ENCODE measurements at regions not wholly inside any gene's neighbourhood (a gene's known extent, or its start where the extent isn't known, plus 50 kb on each side); places are given as distances from the start of the nearest gene placed in this dataset.

DNA sequence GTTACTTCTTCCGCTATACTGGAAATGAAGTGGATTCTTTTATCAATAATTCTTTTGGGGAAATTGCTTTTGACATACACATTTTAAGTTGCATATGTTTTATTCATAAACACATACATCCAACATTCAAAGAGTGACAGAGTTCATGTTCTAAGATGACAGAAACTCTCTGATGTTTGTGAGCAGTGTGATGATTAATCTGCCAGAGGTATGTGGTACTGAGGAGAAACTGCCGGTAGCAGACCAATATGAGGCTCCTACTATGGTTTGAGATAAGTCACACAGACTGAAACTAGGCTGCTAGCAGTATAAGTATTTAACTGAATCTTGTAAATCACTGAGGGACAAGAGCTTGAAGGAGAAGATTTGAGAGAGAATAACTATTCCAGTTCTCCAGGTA, 524.1 kb upstream of the SEMA3D start:
- H3K9me2 ChIP-seq (ENCODE audit: low read depth, low read length) = peaks cover under 1% of the 10 kb centered on the region; the same call in 1 of the 2 replicates
- no peak for TF ChIP-seq EZH2 (IDR thresholded peaks at IDR 0.05; ENCODE audit: borderline replicate concordance, low read length)
- TF ChIP-seq CTCF (IDR thresholded peaks at IDR 0.05; ENCODE audit: low read length) = no peak
- H3K27me3 ChIP-seq (ENCODE audit: insufficient read depth, low read length) = no peaks in the 10 kb centered on the region
- H3K27ac ChIP-seq (ENCODE audit: low read depth, low read length, poor library complexity, severe bottlenecking) = no peak overlapping the region
- H3K36me3 ChIP-seq (ENCODE audit: insufficient read depth, low read length) = no peaks in the 10 kb centered on the region
- H3K9ac ChIP-seq (ENCODE audit: low read length) = no peak overlapping the region
- no peaks in the 10 kb centered on the region for H3K4me1 ChIP-seq (ENCODE audit: insufficient read depth, low read length, severe bottlenecking)
- no peaks in the 10 kb centered on the region for H3K79me2 ChIP-seq (ENCODE audit: insufficient read depth, low read length)
- H3K4me3 ChIP-seq (ENCODE audit: low read depth, low read length, poor library complexity, severe bottlenecking) = no peak overlapping the region
- H2AFZ ChIP-seq (ENCODE audit: low read length) = no peak overlapping the region
- no peaks in the 10 kb centered on the region for H3F3A ChIP-seq (ENCODE audit: insufficient read depth, low read length)
- H3K4me2 ChIP-seq (ENCODE audit: low read length) = no peak overlapping the region
- no peaks in the 10 kb centered on the region for H4K20me1 ChIP-seq (ENCODE audit: insufficient read depth, low read length)
- no peaks in the 10 kb centered on the region for H3K9me3 ChIP-seq (ENCODE audit: low read length)

GRCh38 chr7:85708221-85708620, 521.4 kb upstream of the SEMA3D start:
- H2AFZ ChIP-seq (ENCODE audit: low read length) = no peak overlapping the region

DNA sequence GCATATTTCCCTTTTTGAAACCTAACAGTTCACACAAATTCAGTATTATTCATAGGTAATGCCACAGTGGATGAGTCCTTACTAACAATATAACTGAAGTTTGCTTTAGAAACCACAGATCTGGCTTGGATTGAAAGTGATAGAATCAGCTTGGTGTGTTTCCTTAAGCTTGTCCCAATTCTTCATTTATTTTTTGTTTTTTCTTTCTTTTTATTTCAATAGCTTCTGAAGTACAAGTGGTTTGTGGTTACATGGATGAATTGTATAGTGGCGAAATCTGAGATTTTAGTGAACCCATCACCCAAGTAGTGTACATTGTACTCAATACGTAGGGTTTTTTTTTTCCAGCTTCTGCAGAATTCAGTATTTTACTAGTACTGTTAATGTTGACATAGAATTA, 518.2 kb upstream of the SEMA3D start:
- H4K20me1 ChIP-seq (ENCODE audit: insufficient read depth, low read length) = no peaks in the 10 kb centered on the region
- no peak overlapping the region for H3K27ac ChIP-seq (ENCODE audit: low read depth, low read length, poor library complexity, severe bottlenecking)
- H2AFZ ChIP-seq (ENCODE audit: low read length) = no peak overlapping the region
- no peaks in the 10 kb centered on the region for H3K27me3 ChIP-seq (ENCODE audit: insufficient read depth, low read length)
- H3F3A ChIP-seq (ENCODE audit: insufficient read depth, low read length) = no peaks in the 10 kb centered on the region
- no peak for TF ChIP-seq EZH2 (IDR thresholded peaks at IDR 0.05; ENCODE audit: borderline replicate concordance, low read length)
- TF ChIP-seq CTCF (IDR thresholded peaks at IDR 0.05; ENCODE audit: low read length) = no peak
- no peaks in the 10 kb centered on the region for H3K36me3 ChIP-seq (ENCODE audit: insufficient read depth, low read length)
- H3K9ac ChIP-seq (ENCODE audit: low read length) = no peak overlapping the region
- no peak overlapping the region for H3K4me2 ChIP-seq (ENCODE audit: low read length)
- H3K4me3 ChIP-seq (ENCODE audit: low read depth, low read length, poor library complexity, severe bottlenecking) = no peak overlapping the region
- H3K79me2 ChIP-seq (ENCODE audit: insufficient read depth, low read length) = no peaks in the 10 kb centered on the region
- no peaks in the 10 kb centered on the region for H3K4me1 ChIP-seq (ENCODE audit: insufficient read depth, low read length, severe bottlenecking)
- no peaks in the 10 kb centered on the region for H3K9me3 ChIP-seq (ENCODE audit: low read length)
- no peaks in the 10 kb centered on the region for H3K9me2 ChIP-seq (ENCODE audit: low read depth, low read length)

More at GRCh38 chr7:85708221-85708620, 521.4 kb upstream of the SEMA3D start:
- Histone ChIP-seq H3K27me3 (ENCODE audit: insufficient read depth, low read length) (no peaks in the 10 kb centered on the region), H3K27ac (ENCODE audit: low read depth, low read length, poor library complexity, severe bottlenecking) (no peak overlapping the region), H3K4me2 (ENCODE audit: low read length) (no peak overlapping the region), H3K9me2 (ENCODE audit: low read depth, low read length) (no peaks in the 10 kb centered on the region), H3F3A (ENCODE audit: insufficient read depth, low read length) (no peaks in the 10 kb centered on the region), H3K4me3 (ENCODE audit: low read depth, low read length, poor library complexity, severe bottlenecking) (no peak overlapping the region), H3K4me1 (ENCODE audit: insufficient read depth, low read length, severe bottlenecking) (no peaks in the 10 kb centered on the region), H4K20me1 (ENCODE audit: insufficient read depth, low read length) (no peaks in the 10 kb centered on the region), H3K79me2 (ENCODE audit: insufficient read depth, low read length) (no peaks in the 10 kb centered on the region), H3K36me3 (ENCODE audit: insufficient read depth, low read length) (no peaks in the 10 kb centered on the region), H3K9ac (ENCODE audit: low read length) (no peak overlapping the region), H3K9me3 (ENCODE audit: low read length) (no peaks in the 10 kb centered on the region)
- no peak for TF ChIP-seq CTCF (IDR thresholded peaks at IDR 0.05; ENCODE audit: low read length)
- no peak for TF ChIP-seq EZH2 (IDR thresholded peaks at IDR 0.05; ENCODE audit: borderline replicate concordance, low read length)

Measured in OCI-LY1 (cell line).